ENCODE measurements at regions not wholly inside any gene's neighbourhood (a gene's known extent, or its start where the extent isn't known, plus 50 kb on each side); places are given as distances from the start of the nearest gene placed in this dataset.

- DNase-seq (ENCODE audit: extremely low spot score) = no peak
- Histone ChIP-seq H3K27me3 (no peaks in the 10 kb centered on the region), H3K36me3 (no peaks in the 10 kb centered on the region), H3K27ac (replicated peaks in 1 of 4) (no peak overlapping the region), H3K9me3 (no peaks in the 10 kb centered on the region), H3K4me1 (no peaks in the 10 kb centered on the region), H3K4me3 (no peak overlapping the region)
- no peak for TF ChIP-seq POLR2AphosphoS5 (IDR thresholded peaks at IDR 0.05)
- TF ChIP-seq, protein P1, sequence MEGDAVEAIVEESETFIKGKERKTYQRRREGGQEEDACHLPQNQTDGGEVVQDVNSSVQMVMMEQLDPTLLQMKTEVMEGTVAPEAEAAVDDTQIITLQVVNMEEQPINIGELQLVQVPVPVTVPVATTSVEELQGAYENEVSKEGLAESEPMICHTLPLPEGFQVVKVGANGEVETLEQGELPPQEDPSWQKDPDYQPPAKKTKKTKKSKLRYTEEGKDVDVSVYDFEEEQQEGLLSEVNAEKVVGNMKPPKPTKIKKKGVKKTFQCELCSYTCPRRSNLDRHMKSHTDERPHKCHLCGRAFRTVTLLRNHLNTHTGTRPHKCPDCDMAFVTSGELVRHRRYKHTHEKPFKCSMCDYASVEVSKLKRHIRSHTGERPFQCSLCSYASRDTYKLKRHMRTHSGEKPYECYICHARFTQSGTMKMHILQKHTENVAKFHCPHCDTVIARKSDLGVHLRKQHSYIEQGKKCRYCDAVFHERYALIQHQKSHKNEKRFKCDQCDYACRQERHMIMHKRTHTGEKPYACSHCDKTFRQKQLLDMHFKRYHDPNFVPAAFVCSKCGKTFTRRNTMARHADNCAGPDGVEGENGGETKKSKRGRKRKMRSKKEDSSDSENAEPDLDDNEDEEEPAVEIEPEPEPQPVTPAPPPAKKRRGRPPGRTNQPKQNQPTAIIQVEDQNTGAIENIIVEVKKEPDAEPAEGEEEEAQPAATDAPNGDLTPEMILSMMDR (IDR thresholded peaks at IDR 0.05) = no peak
- intact Hi-C loops (cut with DNase I) = no loop called here
Measured at GRCh38 chr13:103957939-103958338, 891.7 kb upstream of the SLC10A2 start.

DNA sequence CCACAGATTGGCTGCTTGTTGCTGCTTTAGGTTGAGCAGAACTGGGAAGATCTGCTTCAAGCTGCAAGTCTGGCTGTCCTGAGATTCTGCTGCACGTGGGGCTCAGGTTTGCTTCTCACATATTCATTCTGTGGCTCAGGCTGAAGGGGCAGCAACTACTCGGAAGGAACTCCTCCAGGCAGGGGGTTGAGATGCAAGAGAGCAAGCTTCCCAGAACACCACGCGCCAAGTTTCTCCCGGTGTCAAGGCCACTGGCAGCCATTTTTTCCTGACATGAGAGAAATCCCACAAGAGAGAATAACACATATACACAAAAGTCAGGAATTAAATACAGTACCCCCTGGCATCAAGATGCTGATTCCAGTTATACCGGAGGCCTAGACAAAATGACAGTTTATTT is 887.6 kb upstream of the SLC10A2 start:
- Histone ChIP-seq H3K27ac (replicated peaks in 1 of 4) (no peak overlapping the region), H3K27me3 (no peaks in the 10 kb centered on the region), H3K4me1 (no peaks in the 10 kb centered on the region), H3K36me3 (no peaks in the 10 kb centered on the region), H3K4me3 (no peak overlapping the region), H3K9me3 (no peaks in the 10 kb centered on the region)
- 80% methylated on average over 6 of the region's 6 CpGs for WGBS
- intact Hi-C loops (cut with DNase I) = no loop called here
- TF ChIP-seq, protein P1 (IDR thresholded peaks at IDR 0.05) = no peak
- TF ChIP-seq POLR2A (IDR thresholded peaks at IDR 0.05; ENCODE audit: low read depth) (no peak), EP300 (IDR thresholded peaks at IDR 0.05) (no peak), POLR2AphosphoS5 (IDR thresholded peaks at IDR 0.05) (no peak)
- DNase-seq (ENCODE audit: extremely low spot score) = no peak

GRCh38 chr13:103952183-103952582 is 886.0 kb upstream of the SLC10A2 start:
- H3K27me3 ChIP-seq = no peaks in the 10 kb centered on the region
- H3K27ac ChIP-seq (replicated peaks in 1 of 4) = no peak overlapping the region
- TF ChIP-seq, protein P1 (IDR thresholded peaks at IDR 0.05) = no peak
- TF ChIP-seq POLR2AphosphoS5 (IDR thresholded peaks at IDR 0.05) (no peak), POLR2A (IDR thresholded peaks at IDR 0.05; ENCODE audit: low read depth) (no peak), EP300 (IDR thresholded peaks at IDR 0.05) (no peak)
- no peaks in the 10 kb centered on the region for H3K9me3 ChIP-seq
- no peaks in the 10 kb centered on the region for H3K4me1 ChIP-seq
- WGBS = 63% methylated on average over 1 of the region's 1 CpG
- H3K4me3 ChIP-seq = no peak overlapping the region
- no peak for DNase-seq (ENCODE audit: extremely low spot score)
- H3K36me3 ChIP-seq = no peaks in the 10 kb centered on the region
- intact Hi-C loops (cut with DNase I) = no loop called here

GRCh38 chr13:103948426-103948825 is 882.2 kb upstream of the SLC10A2 start:
- intact Hi-C loops (cut with DNase I) = no loop called here
- no peak for DNase-seq (ENCODE audit: extremely low spot score)
- no peaks in the 10 kb centered on the region for H3K4me1 ChIP-seq
- H3K9me3 ChIP-seq = no peaks in the 10 kb centered on the region
- no peak overlapping the region for H3K4me3 ChIP-seq
- WGBS = 91% methylated on average over 6 of the region's 6 CpGs
- H3K27ac ChIP-seq (replicated peaks in 1 of 4) = no peak overlapping the region
- H3K27me3 ChIP-seq = no peaks in the 10 kb centered on the region
- TF ChIP-seq POLR2A (IDR thresholded peaks at IDR 0.05; ENCODE audit: low read depth) (no peak), EP300 (IDR thresholded peaks at IDR 0.05) (no peak), POLR2AphosphoS5 (IDR thresholded peaks at IDR 0.05) (no peak)
- TF ChIP-seq, protein P1 (IDR thresholded peaks at IDR 0.05) = no peak
- no peaks in the 10 kb centered on the region for H3K36me3 ChIP-seq

- H3K36me3 ChIP-seq = no peaks in the 10 kb centered on the region
- H3K9me3 ChIP-seq = no peaks in the 10 kb centered on the region
- no peak for DNase-seq (ENCODE audit: extremely low spot score)
- H3K4me1 ChIP-seq = no peaks in the 10 kb centered on the region
- TF ChIP-seq POLR2AphosphoS5 (IDR thresholded peaks at IDR 0.05) (no peak), POLR2A (IDR thresholded peaks at IDR 0.05; ENCODE audit: low read depth) (no peak), EP300 (IDR thresholded peaks at IDR 0.05) (no peak)
- TF ChIP-seq, protein P1 (IDR thresholded peaks at IDR 0.05) = no peak
- H3K27me3 ChIP-seq = no peaks in the 10 kb centered on the region
- no peak overlapping the region for H3K27ac ChIP-seq (replicated peaks in 1 of 4)
- intact Hi-C loops (cut with DNase I) = no loop called here
- no peak overlapping the region for H3K4me3 ChIP-seq
Measured at GRCh38 chr13:103945836-103946235, 879.6 kb upstream of the SLC10A2 start.

Measured in esophagus muscularis mucosa (tissue), 4 donors.